ENCODE measurements at regions not wholly inside any gene's neighbourhood (a gene's known extent, or its start where the extent isn't known, plus 50 kb on each side); places are given as distances from the start of the nearest gene placed in this dataset.
"Not testable (repeated sequence)": the region's sequence is repeated elsewhere in the genome, so short reads cannot be mapped to it uniquely, and the experiment has no call there.

GRCh38 chr3:5768281-5768945 is 580.9 kb downstream of the EDEM1 start:
- Histone ChIP-seq H3K9me3 (no peaks in the 10 kb centered on the region), H3K27me3 (no peaks in the 10 kb centered on the region), H3K36me3 (no peaks in the 10 kb centered on the region), H3K4me3 (no peak overlapping the region), H3K4me1 (no peaks in the 10 kb centered on the region), H3K27ac (no peak overlapping the region)
- TF ChIP-seq POLR2A (IDR thresholded peaks at IDR 0.05) (no peak), CTCF (IDR thresholded peaks at IDR 0.05) (no peak), POLR2AphosphoS5 (IDR thresholded peaks at IDR 0.05) (no peak)
- no peak for DNase-seq (ENCODE audit: low spot score in 2 of 2)
- intact Hi-C loops (cut with DNase I; ENCODE audit: low total_unique reads), result no loop called here

GRCh38 chr3:5769825-5770224 is 582.3 kb downstream of the EDEM1 start:
- no peak overlapping the region for H3K4me3 ChIP-seq
- no peaks in the 10 kb centered on the region for H3K36me3 ChIP-seq
- no peak for DNase-seq (ENCODE audit: low spot score in 2 of 2)
- no peak for TF ChIP-seq POLR2A (IDR thresholded peaks at IDR 0.05)
- H3K9me3 ChIP-seq, result no peaks in the 10 kb centered on the region
- no peaks in the 10 kb centered on the region for H3K27me3 ChIP-seq
- H3K27ac ChIP-seq, result no peak overlapping the region
- intact Hi-C loops (cut with DNase I; ENCODE audit: low total_unique reads), result no loop called here
- H3K4me1 ChIP-seq, result no peaks in the 10 kb centered on the region

- intact Hi-C loops (cut with DNase I; ENCODE audit: low total_unique reads), result no loop called here
- Histone ChIP-seq H3K9me3 (no peaks in the 10 kb centered on the region), H3K4me1 (no peaks in the 10 kb centered on the region), H3K36me3 (no peaks in the 10 kb centered on the region), H3K27ac (no peak overlapping the region), H3K27me3 (no peaks in the 10 kb centered on the region), H3K4me3 (no peak overlapping the region)
- no peak for DNase-seq (ENCODE audit: low spot score in 2 of 2)
- TF ChIP-seq CTCF (IDR thresholded peaks at IDR 0.05) (no peak), POLR2A (IDR thresholded peaks at IDR 0.05) (no peak), POLR2AphosphoS5 (IDR thresholded peaks at IDR 0.05) (no peak)
Observed at GRCh38 chr3:5774337-5774736, 586.8 kb downstream of the EDEM1 start.

- intact Hi-C loops (cut with DNase I; ENCODE audit: low total_unique reads); H3K9me3 ChIP-seq; H3K27ac ChIP-seq: not testable (repeated sequence)
Observed at GRCh38 chr3:5775100-5775499, 587.6 kb downstream of the EDEM1 start.

GRCh38 chr3:5784690-5785089 is 597.2 kb downstream of the EDEM1 start:
- no peak for TF ChIP-seq CTCF (IDR thresholded peaks at IDR 0.05)
- TF ChIP-seq POLR2A (IDR thresholded peaks at IDR 0.05), result no peak
- TF ChIP-seq POLR2AphosphoS5 (IDR thresholded peaks at IDR 0.05), result no peak
- no peaks in the 10 kb centered on the region for H3K9me3 ChIP-seq
- no peaks in the 10 kb centered on the region for H3K36me3 ChIP-seq
- no peak overlapping the region for H3K4me3 ChIP-seq
- intact Hi-C loops (cut with DNase I; ENCODE audit: low total_unique reads), result no loop called here
- H3K27me3 ChIP-seq, result no peaks in the 10 kb centered on the region
- no peaks in the 10 kb centered on the region for H3K4me1 ChIP-seq
- DNase-seq (ENCODE audit: low spot score in 2 of 2), result no peak
- H3K27ac ChIP-seq, result no peak overlapping the region

More at GRCh38 chr3:5775100-5775499, 587.6 kb downstream of the EDEM1 start:
- H3K27me3 ChIP-seq; DNase-seq (ENCODE audit: low spot score in 2 of 2); H3K4me1 ChIP-seq; H3K36me3 ChIP-seq; H3K4me3 ChIP-seq: not testable (repeated sequence)

- peak in 1 of 2 donors; percentile 19 for DNase-seq (ENCODE audit: low spot score in 2 of 2)
- Histone ChIP-seq H3K27me3 (no peaks in the 10 kb centered on the region), H3K4me1 (no peaks in the 10 kb centered on the region), H3K4me3 (no peak overlapping the region), H3K27ac (no peak overlapping the region), H3K36me3 (no peaks in the 10 kb centered on the region), H3K9me3 (no peaks in the 10 kb centered on the region)
- intact Hi-C loops (cut with DNase I; ENCODE audit: low total_unique reads), result no loop called here
- TF ChIP-seq CTCF (IDR thresholded peaks at IDR 0.05), result peak in 1 of 3 donors; percentile 13
- TF ChIP-seq POLR2AphosphoS5 (IDR thresholded peaks at IDR 0.05), result no peak
Observed at GRCh38 chr3:5787861-5788488, 600.5 kb downstream of the EDEM1 start.
